LNCaP clone FGC (cell line): ENCODE measurements at regions not wholly inside any gene's neighbourhood (a gene's known extent, or its start where the extent isn't known, plus 50 kb on each side); places are given as distances from the start of the nearest gene placed in this dataset.

Source experiments
- DNase-seq: peaks from one replicate; pipeline ENCODE4 v3.0.0-alpha.2; 2011; ENCODE audit warnings: low read depth
- H3K4me3 ChIP-seq: 2 replicates; pipeline ENCODE4 v1.5.1; 2011; ENCODE audit warnings: mild to moderate bottlenecking, low read depth, low read length, control low read depth
- TF ChIP-seq, protein P1 (sequence below): IDR thresholded peaks from 2 replicates; pipeline ENCODE4 v1.5.1; 2012; ENCODE audit warnings: mild to moderate bottlenecking; ENCODE audit not compliant: control insufficient read depth, insufficient read depth; ENCODE audit errors: extremely low read depth

DNA sequence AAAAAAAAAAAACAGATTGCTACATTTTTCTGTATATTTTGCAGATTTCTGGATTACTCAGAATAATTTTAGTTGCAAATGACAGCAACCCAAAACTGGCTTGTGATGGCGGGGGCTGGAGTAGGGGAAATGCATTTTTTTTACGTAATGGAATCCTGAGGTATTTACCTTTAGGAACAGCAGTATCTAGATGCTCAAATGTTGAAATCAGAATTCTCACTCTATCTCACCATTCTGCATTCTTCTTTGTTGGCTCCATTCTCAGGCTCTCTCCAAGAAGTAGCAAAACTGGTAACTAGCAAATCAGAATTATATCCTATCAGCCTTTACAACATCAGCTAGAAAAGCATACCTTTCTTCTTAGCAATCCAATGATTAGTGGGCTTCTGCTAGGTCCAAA lies 554.3 kb downstream of the PRELID2 start:
- TF ChIP-seq, protein P1, sequence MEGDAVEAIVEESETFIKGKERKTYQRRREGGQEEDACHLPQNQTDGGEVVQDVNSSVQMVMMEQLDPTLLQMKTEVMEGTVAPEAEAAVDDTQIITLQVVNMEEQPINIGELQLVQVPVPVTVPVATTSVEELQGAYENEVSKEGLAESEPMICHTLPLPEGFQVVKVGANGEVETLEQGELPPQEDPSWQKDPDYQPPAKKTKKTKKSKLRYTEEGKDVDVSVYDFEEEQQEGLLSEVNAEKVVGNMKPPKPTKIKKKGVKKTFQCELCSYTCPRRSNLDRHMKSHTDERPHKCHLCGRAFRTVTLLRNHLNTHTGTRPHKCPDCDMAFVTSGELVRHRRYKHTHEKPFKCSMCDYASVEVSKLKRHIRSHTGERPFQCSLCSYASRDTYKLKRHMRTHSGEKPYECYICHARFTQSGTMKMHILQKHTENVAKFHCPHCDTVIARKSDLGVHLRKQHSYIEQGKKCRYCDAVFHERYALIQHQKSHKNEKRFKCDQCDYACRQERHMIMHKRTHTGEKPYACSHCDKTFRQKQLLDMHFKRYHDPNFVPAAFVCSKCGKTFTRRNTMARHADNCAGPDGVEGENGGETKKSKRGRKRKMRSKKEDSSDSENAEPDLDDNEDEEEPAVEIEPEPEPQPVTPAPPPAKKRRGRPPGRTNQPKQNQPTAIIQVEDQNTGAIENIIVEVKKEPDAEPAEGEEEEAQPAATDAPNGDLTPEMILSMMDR: no peak

DNA sequence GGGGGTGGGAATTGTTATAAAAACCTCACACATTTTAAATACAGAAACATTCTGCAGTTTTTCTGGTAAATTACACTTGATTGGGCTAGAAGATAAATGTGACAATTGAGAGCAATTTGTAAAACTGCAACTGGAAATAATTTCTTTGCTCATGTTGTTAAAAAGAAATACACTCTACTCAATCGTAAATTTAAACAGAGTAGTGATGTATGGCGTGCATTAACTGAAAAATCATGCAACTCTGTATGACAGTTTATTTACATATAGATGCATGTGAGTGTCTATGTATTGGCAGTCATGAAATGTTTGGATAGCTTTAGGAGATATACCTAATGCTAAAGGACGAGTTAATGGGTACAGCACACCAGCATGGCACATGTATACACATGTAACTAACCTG lies 554.9 kb downstream of the PRELID2 start:
- TF ChIP-seq, protein P1: no peak
- H3K4me3 ChIP-seq: no peak overlapping the region
- no peak for DNase-seq

More for the DNA sequence above, 554.3 kb downstream of the PRELID2 start:
- DNase-seq: no peak
- H3K4me3 ChIP-seq: no peak overlapping the region

- no peak for DNase-seq
- TF ChIP-seq, protein P1: no peak
- H3K4me3 ChIP-seq: no peak overlapping the region
These were observed 574.5 kb downstream of the PRELID2 start for GRCh38 chr5:145260670-145261069.

GRCh38 chr5:145247745-145248040 lies 587.4 kb downstream of the PRELID2 start:
- TF ChIP-seq, protein P1: no peak
- no peak overlapping the region for H3K4me3 ChIP-seq
- no peak for DNase-seq

GRCh38 chr5:145246961-145247744 lies 588.0 kb downstream of the PRELID2 start:
- H3K4me3 ChIP-seq: no peak overlapping the region
- TF ChIP-seq, protein P1: no peak
- DNase-seq: no peak

- TF ChIP-seq, protein P1: no peak
- DNase-seq: no peak
These were observed 588.8 kb downstream of the PRELID2 start for GRCh38 chr5:145246379-145246778.

GRCh38 chr5:145245354-145245753 lies 589.8 kb downstream of the PRELID2 start:
- TF ChIP-seq, protein P1: no peak
- no peak overlapping the region for H3K4me3 ChIP-seq

More at GRCh38 chr5:145246379-145246778, 588.8 kb downstream of the PRELID2 start:
- H3K4me3 ChIP-seq: no peak overlapping the region

More at GRCh38 chr5:145245354-145245753, 589.8 kb downstream of the PRELID2 start:
- DNase-seq: no peak
